Right lobe of liver (tissue), 6 donors: ENCODE measurements at regions not wholly inside any gene's neighbourhood (a gene's known extent, or its start where the extent isn't known, plus 50 kb on each side); places are given as distances from the start of the nearest gene placed in this dataset.

Source experiments
- ATAC-seq, 4 donors: fragments of 200-7000 bp; cut with Tn5 transposase; one replicate each; pipeline ENCODE4 v1.9.1; 2020; ENCODE audit warnings: mild to moderate bottlenecking in 4 of 4, moderate library complexity in 4 of 4
- DNase-seq, 3 donors: peaks; one replicate each; pipeline ENCODE4 v3.0.0-alpha.2; 2020
- H3K27ac ChIP-seq, 3 donors: fragments of 200-600 bp; one replicate each; pipeline ENCODE4 v1.8.0; 2022
- H3K27me3 ChIP-seq, 2 donors: fragments of 200-600 bp; one replicate each; pipeline ENCODE4 v1.8.0; 2022
- H3K36me3 ChIP-seq, 4 donors: fragments of 200-600 bp; sonication (generic) in 1 of 4; one replicate each; pipeline versions ENCODE4 v1.5.1 to v1.8.0; 2017 to 2022; ENCODE audit warnings: control low read depth in 1 of 4
- H3K4me1 ChIP-seq, 4 donors: fragments of 200-600 bp; sonication (generic) in 1 of 4; one replicate each; pipeline versions ENCODE4 v1.5.1 to v1.8.0; 2017 to 2022; ENCODE audit warnings: control low read depth in 1 of 4
- H3K4me3 ChIP-seq, 3 donors: fragments of 200-600 bp; one replicate each; pipeline ENCODE4 v1.8.0; 2022
- H3K9me3 ChIP-seq, 4 donors: fragments of 200-600 bp; sonication (generic) in 1 of 4; one replicate each; pipeline versions ENCODE4 v1.5.1 to v1.8.0; 2017 to 2022; ENCODE audit warnings: control low read depth in 1 of 4
- CTCF ChIP-seq, 4 donors: fragments of 200-600 bp in 3 of 4; fragments of 450-650 bp in 1 of 4; IDR thresholded peaks; one replicate each; pipeline versions ENCODE4 v1.5.1 to v1.8.0; 2016 to 2022; ENCODE audit warnings: antibody characterized with exemption in 4 of 4, mild to moderate bottlenecking in 2 of 4
- POLR2A ChIP-seq: fragments of 450-650 bp; IDR thresholded peaks from one replicate; pipeline ENCODE4 v1.6.1; 2017; ENCODE audit warnings: antibody characterized with exemption, mild to moderate bottlenecking
- WGBS: methylation state at CpG from one replicate; pipeline ENCODE4 v1.1.6; 2018; ENCODE audit warnings: low coverage, low lambda C conversion rate; ENCODE audit not compliant: insufficient coverage; ENCODE audit errors: missing lambda C conversion rate; 5-methylcytosine and 5-hydroxymethylcytosine counted together
- intact Hi-C, 2 donors: fragments of 100-400 bp; cut with DNase I; formaldehyde crosslinking; loops; one replicate each; pipeline versions ENCODE4 v1.11.2 to v1.14.1; 2022
- donor health status: DM: no; HTN: yes; CAD: no.
- donor health status: DM: no; HTN: no; CAD: no.
- donor health status: DM: no; HTN: no; CAD: no.
- donor health status: DM: no; HTN: yes; CAD: no.
- donor health status: DM: no; HTN: yes; CAD: no.

- WGBS, result 30% methylated on average over 2 of the region's 2 CpGs
- intact Hi-C loops, result no loop called here
- no peak overlapping the region for H3K4me3 ChIP-seq
- DNase-seq, result no peak
- H3K27me3 ChIP-seq, result no peaks in the 10 kb centered on the region
- H3K27ac ChIP-seq, result no peak overlapping the region
- no peak for ATAC-seq
- H3K9me3 ChIP-seq, result no peaks in the 10 kb centered on the region
- TF ChIP-seq POLR2A, result no peak
- TF ChIP-seq CTCF (IDR thresholded peaks at IDR 0.05), result no peak
- no peaks in the 10 kb centered on the region for H3K36me3 ChIP-seq
- H3K4me1 ChIP-seq, result no peaks in the 10 kb centered on the region
Observed at GRCh38 chr9:117587263-117587662, 116.9 kb upstream of the TLR4 start.

- TF ChIP-seq CTCF (IDR thresholded peaks at IDR 0.05) (no peak), POLR2A (no peak)
- 63% methylated on average over 3 of the region's 3 CpGs for WGBS
- intact Hi-C loops, result no loop called here
- Histone ChIP-seq H3K4me1 (no peaks in the 10 kb centered on the region), H3K4me3 (no peak overlapping the region), H3K9me3 (no peaks in the 10 kb centered on the region), H3K27ac (no peak overlapping the region), H3K27me3 (no peaks in the 10 kb centered on the region), H3K36me3 (no peaks in the 10 kb centered on the region)
- DNase-seq, result no peak
- no peak for ATAC-seq
Observed at GRCh38 chr9:117574099-117574498, 130.1 kb upstream of the TLR4 start.

GRCh38 chr9:117564839-117565238 lies 139.4 kb upstream of the TLR4 start:
- H3K27ac ChIP-seq, result no peak overlapping the region
- DNase-seq (no peak), ATAC-seq (peak in 3 of 4 donors; percentile 25 to 72 (median 37))
- no peak for TF ChIP-seq POLR2A
- TF ChIP-seq CTCF (IDR thresholded peaks at IDR 0.05), result no peak
- WGBS, result 25% methylated on average over 1 of the region's 1 CpG
- H3K27me3 ChIP-seq, result no peaks in the 10 kb centered on the region
- H3K4me1 ChIP-seq, result no peaks in the 10 kb centered on the region
- intact Hi-C loops, result no loop called here
- H3K4me3 ChIP-seq, result no peak overlapping the region
- H3K9me3 ChIP-seq, result no peaks in the 10 kb centered on the region
- no peaks in the 10 kb centered on the region for H3K36me3 ChIP-seq

GRCh38 chr9:117561761-117562160 lies 142.4 kb upstream of the TLR4 start:
- intact Hi-C loops, result no loop called here
- no peak overlapping the region for H3K27ac ChIP-seq
- WGBS, result 56% methylated on average over 2 of the region's 2 CpGs
- TF ChIP-seq POLR2A (no peak), CTCF (IDR thresholded peaks at IDR 0.05) (no peak)
- no peaks in the 10 kb centered on the region for H3K4me1 ChIP-seq
- ATAC-seq (no peak), DNase-seq (no peak)
- H3K27me3 ChIP-seq, result no peaks in the 10 kb centered on the region
- H3K36me3 ChIP-seq, result no peaks in the 10 kb centered on the region
- H3K4me3 ChIP-seq, result no peak overlapping the region
- H3K9me3 ChIP-seq, result no peaks in the 10 kb centered on the region
